A673 (cell line): ENCODE measurements at regions not wholly inside any gene's neighbourhood (a gene's known extent, or its start where the extent isn't known, plus 50 kb on each side); places are given as distances from the start of the nearest gene placed in this dataset.

Experiments used
- BruUV-seq: library from RNA; stranded (reverse); fragments of 400-500 nt; replicated peaks from 2 replicates; lab custom pipeline; 2021; lab: Mats Ljungman, UMichigan
- CTCF ChIA-PET: fragments of 300-600 bp; sonication (Branson Sonifier 250); formaldehyde crosslinking; loops from one replicate; lab custom pipeline; 2022; ENCODE audit warnings: antibody characterized with exemption; lab: Charles Lee
- POLR2A ChIA-PET: fragments of 300-600 bp; sonication (Branson Sonifier 250); formaldehyde crosslinking; loops from one replicate; lab custom pipeline; 2022; ENCODE audit warnings: antibody characterized with exemption; ENCODE audit not compliant: low non-redundant PET; lab: Charles Lee
- DNase-seq: peaks from one replicate; pipeline ENCODE4 v3.0.0-alpha.2; 2015; ENCODE audit warnings: low spot score
- H3K27ac ChIP-seq: fragments of 200-600 bp; sonication (generic); 2 replicates; pipeline ENCODE4 v1.5.1; 2016; ENCODE audit warnings: mixed run types, low read depth, mild to moderate bottlenecking, mixed read lengths, antibody characterized with exemption, low read length; ENCODE audit not compliant: poor library complexity, severe bottlenecking
- H3K27me3 ChIP-seq: fragments of 200-600 bp; sonication (generic); replicated peaks from 2 replicates; pipeline ENCODE4 v1.6.1; 2017; ENCODE audit warnings: mixed run types, low read depth, mild to moderate bottlenecking, mixed read lengths, antibody characterized with exemption, low read length; ENCODE audit not compliant: insufficient read depth, poor library complexity
- H3K36me3 ChIP-seq: fragments of 200-600 bp; sonication (generic); 2 replicates; pipeline ENCODE4 v1.6.1; 2016; ENCODE audit warnings: mixed run types, mild to moderate bottlenecking, mixed read lengths, antibody characterized with exemption, low read length; ENCODE audit not compliant: insufficient read depth, poor library complexity, severe bottlenecking
- H3K4me1 ChIP-seq: fragments of 200-600 bp; sonication (generic); 2 replicates; pipeline ENCODE4 v1.6.1; 2017; ENCODE audit warnings: mixed run types, mild to moderate bottlenecking, mixed read lengths, antibody characterized with exemption, low read length; ENCODE audit not compliant: insufficient read depth, poor library complexity, severe bottlenecking
- H3K4me3 ChIP-seq: fragments of 200-600 bp; sonication (generic); 2 replicates; pipeline ENCODE4 v1.5.1; 2016; ENCODE audit warnings: low read depth, mixed run types, mild to moderate bottlenecking, mixed read lengths, low read length; ENCODE audit not compliant: poor library complexity, severe bottlenecking
- H3K9me3 ChIP-seq: fragments of 200-600 bp; sonication (generic); 2 replicates; pipeline ENCODE4 v1.6.1; 2016; ENCODE audit warnings: mixed run types, low read depth, mild to moderate bottlenecking, mixed read lengths, antibody characterized with exemption, low read length; ENCODE audit not compliant: poor library complexity, severe bottlenecking
- CTCF ChIP-seq: fragments of 300-800, 200-600 bp; sonication (generic); conservative IDR thresholded peaks from 2 replicates; pipeline ENCODE4 v1.5.1; 2017; ENCODE audit warnings: low read depth, mild to moderate bottlenecking, antibody characterized with exemption, low read length, moderate library complexity, mixed read lengths
- EZH2 ChIP-seq: fragments of 200-600 bp; sonication (generic); IDR thresholded peaks from 2 replicates; pipeline ENCODE4 v1.6.1; 2017; ENCODE audit warnings: borderline replicate concordance, low read depth, mild to moderate bottlenecking, mixed read lengths, antibody characterized with exemption, low read length; ENCODE audit not compliant: poor library complexity, severe bottlenecking
- intact Hi-C: fragments of 100-400 bp; cut with micrococcal nuclease; formaldehyde crosslinking; loops from one replicate; pipeline ENCODE4 v1.10.0; 2022; ENCODE audit not compliant: unreplicated experiment

- POLR2A ChIA-PET: no interaction called here
Observed at GRCh38 chr3:88610820-88611219, 461.1 kb downstream of the C3orf38 start.

GRCh38 chr3:88611826-88612326 is 462.1 kb downstream of the C3orf38 start:
- BruUV-seq: no TSS peak
- Histone ChIP-seq H3K4me1 (peaks cover 5% of the 10 kb centered on the region), H3K27me3 (no peaks in the 10 kb centered on the region), H3K27ac (no peak overlapping the region), H3K9me3 (no peaks in the 10 kb centered on the region), H3K4me3 (no peak overlapping the region), H3K36me3 (no peaks in the 10 kb centered on the region)
- TF ChIP-seq EZH2 (no peak), CTCF (no peak)
- intact Hi-C loops: no loop called here
- no peak for DNase-seq
- ChIA-PET POLR2A (no interaction called here), CTCF (no interaction called here)

More at GRCh38 chr3:88610820-88611219, 461.1 kb downstream of the C3orf38 start:
- Histone ChIP-seq H3K9me3 (no peaks in the 10 kb centered on the region), H3K36me3 (no peaks in the 10 kb centered on the region), H3K27ac (no peak overlapping the region), H3K4me1 (no peaks in the 10 kb centered on the region), H3K27me3 (no peaks in the 10 kb centered on the region), H3K4me3 (no peak overlapping the region)
- DNase-seq: no peak
- TF ChIP-seq CTCF: no peak
- TF ChIP-seq EZH2: no peak
- CTCF ChIA-PET: no interaction called here
- BruUV-seq: no TSS peak
- intact Hi-C loops: no loop called here

- TF ChIP-seq EZH2 (no peak), CTCF (no peak)
- ChIA-PET CTCF (no interaction called here), POLR2A (no interaction called here)
- DNase-seq: no peak
- no peaks in the 10 kb centered on the region for H3K36me3 ChIP-seq
- BruUV-seq: no TSS peak
- peaks cover 24% of the 10 kb centered on the region for H3K4me1 ChIP-seq
- H3K4me3 ChIP-seq: no peak overlapping the region
- H3K9me3 ChIP-seq: no peaks in the 10 kb centered on the region
- H3K27ac ChIP-seq: no peak overlapping the region
- no peaks in the 10 kb centered on the region for H3K27me3 ChIP-seq
- intact Hi-C loops: no loop called here
Observed at GRCh38 chr3:88616413-88616812, 466.7 kb downstream of the C3orf38 start.
